ENCODE measurements at regions not wholly inside any gene's neighbourhood (a gene's known extent, or its start where the extent isn't known, plus 50 kb on each side); places are given as distances from the start of the nearest gene placed in this dataset.

GRCh38 chr13:104983601-104984000 is 1551.9 kb downstream of the EFNB2 start:
- no peak overlapping the region for H3K9ac ChIP-seq (ENCODE audit: low read length in 2 of 2)

GRCh38 chr13:104980586-104980985 is 1554.9 kb downstream of the EFNB2 start:
- Histone ChIP-seq H3K36me3 (ENCODE audit: control insufficient read depth in 2 of 2, insufficient read depth in 2 of 2, low read length in 2 of 2) (no peaks in the 10 kb centered on the region), H3K27me3 (ENCODE audit: control insufficient read depth in 1 of 2, insufficient read depth in 2 of 2, low read length in 2 of 2) (no peaks in the 10 kb centered on the region), H3K27ac (ENCODE audit: low read length) (no peak overlapping the region), H3K4me3 (ENCODE audit: low read length in 2 of 2) (no peak overlapping the region), H3K9me3 (ENCODE audit: control insufficient read depth in 2 of 2, low read length in 2 of 2) (no peaks in the 10 kb centered on the region), H3K9ac (ENCODE audit: low read length in 2 of 2) (no peak overlapping the region), H3K4me1 (ENCODE audit: control insufficient read depth, insufficient read depth, low read length) (no peaks in the 10 kb centered on the region)

More at GRCh38 chr13:104983601-104984000, 1551.9 kb downstream of the EFNB2 start:
- Histone ChIP-seq H3K4me1 (ENCODE audit: control insufficient read depth, insufficient read depth, low read length) (no peaks in the 10 kb centered on the region), H3K4me3 (ENCODE audit: low read length in 2 of 2) (no peak overlapping the region), H3K36me3 (ENCODE audit: control insufficient read depth in 2 of 2, insufficient read depth in 2 of 2, low read length in 2 of 2) (no peaks in the 10 kb centered on the region), H3K9me3 (ENCODE audit: control insufficient read depth in 2 of 2, low read length in 2 of 2) (no peaks in the 10 kb centered on the region), H3K27ac (ENCODE audit: low read length) (no peak overlapping the region), H3K27me3 (ENCODE audit: control insufficient read depth in 1 of 2, insufficient read depth in 2 of 2, low read length in 2 of 2) (no peaks in the 10 kb centered on the region)

DNA sequence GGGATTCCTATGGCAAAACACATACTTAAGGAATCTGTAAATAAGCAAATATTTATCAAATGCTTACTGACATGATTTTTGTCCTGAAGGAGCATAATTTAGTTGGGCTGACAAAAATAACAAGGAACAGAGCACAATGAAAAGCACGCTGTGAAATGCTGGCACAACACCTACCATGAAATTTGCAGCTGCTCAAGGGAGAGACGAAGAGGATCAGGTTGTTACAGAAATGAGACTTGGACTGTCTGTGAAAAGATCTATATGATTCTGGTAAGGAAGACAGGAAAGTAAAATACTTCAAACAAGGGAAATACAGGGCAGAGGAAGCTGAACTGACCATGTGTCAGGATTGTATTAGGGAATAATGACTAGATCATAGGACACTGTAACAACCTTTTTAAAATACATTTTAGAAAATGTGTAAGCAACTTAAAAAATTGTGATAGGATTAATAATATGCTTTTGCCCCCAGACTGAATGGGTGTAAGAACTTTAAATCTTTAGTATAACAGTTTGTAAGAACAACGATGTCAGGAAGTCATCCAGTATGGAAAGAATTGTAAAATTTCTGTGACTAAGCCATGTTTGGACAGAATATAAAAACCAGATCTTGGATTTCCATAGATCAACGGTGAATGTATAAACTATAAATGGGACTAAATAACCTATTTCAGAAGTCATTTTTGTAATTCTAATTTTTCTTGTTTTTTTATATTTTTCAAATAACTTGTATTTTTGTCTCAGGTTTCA is 1556.0 kb downstream of the EFNB2 start:
- Histone ChIP-seq H3K9ac (ENCODE audit: low read length in 2 of 2) (no peak overlapping the region), H3K27me3 (ENCODE audit: control insufficient read depth in 1 of 2, insufficient read depth in 2 of 2, low read length in 2 of 2) (no peaks in the 10 kb centered on the region), H3K9me3 (ENCODE audit: control insufficient read depth in 2 of 2, low read length in 2 of 2) (no peaks in the 10 kb centered on the region), H3K4me3 (ENCODE audit: low read length in 2 of 2) (no peak overlapping the region), H3K4me1 (ENCODE audit: control insufficient read depth, insufficient read depth, low read length) (no peaks in the 10 kb centered on the region), H3K36me3 (ENCODE audit: control insufficient read depth in 2 of 2, insufficient read depth in 2 of 2, low read length in 2 of 2) (no peaks in the 10 kb centered on the region), H3K27ac (ENCODE audit: low read length) (no peak overlapping the region)

DNA sequence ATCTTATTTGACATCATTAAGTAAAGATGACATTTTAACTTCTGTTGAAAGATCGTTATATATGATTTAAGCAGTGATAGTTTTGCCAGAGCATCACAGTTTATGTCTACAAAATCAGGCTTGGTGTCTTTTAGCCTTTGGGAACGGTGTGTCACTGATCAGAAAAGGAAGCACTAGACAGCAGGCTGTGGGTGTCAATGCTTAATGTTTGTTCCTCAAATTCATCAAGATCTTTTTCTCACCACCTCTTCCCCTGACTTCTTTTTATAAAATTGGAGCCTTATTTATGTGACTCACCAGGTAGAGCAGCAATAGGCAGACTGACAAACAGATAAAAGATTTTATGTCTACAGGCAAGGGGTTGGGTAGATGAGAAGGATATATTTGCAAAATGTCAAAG is 1558.5 kb downstream of the EFNB2 start:
- no peaks in the 10 kb centered on the region for H3K9me3 ChIP-seq (ENCODE audit: control insufficient read depth in 2 of 2, low read length in 2 of 2)
- H3K4me1 ChIP-seq (ENCODE audit: control insufficient read depth, insufficient read depth, low read length), result no peaks in the 10 kb centered on the region
- no peaks in the 10 kb centered on the region for H3K36me3 ChIP-seq (ENCODE audit: control insufficient read depth in 2 of 2, insufficient read depth in 2 of 2, low read length in 2 of 2)
- no peaks in the 10 kb centered on the region for H3K27me3 ChIP-seq (ENCODE audit: control insufficient read depth in 1 of 2, insufficient read depth in 2 of 2, low read length in 2 of 2)
- H3K4me3 ChIP-seq (ENCODE audit: low read length in 2 of 2), result no peak overlapping the region
- no peak overlapping the region for H3K9ac ChIP-seq (ENCODE audit: low read length in 2 of 2)
- no peak overlapping the region for H3K27ac ChIP-seq (ENCODE audit: low read length)

- no peaks in the 10 kb centered on the region for H3K9me3 ChIP-seq (ENCODE audit: control insufficient read depth in 2 of 2, low read length in 2 of 2)
- H3K27ac ChIP-seq (ENCODE audit: low read length), result no peak overlapping the region
- H3K9ac ChIP-seq (ENCODE audit: low read length in 2 of 2), result no peak overlapping the region
- H3K36me3 ChIP-seq (ENCODE audit: control insufficient read depth in 2 of 2, insufficient read depth in 2 of 2, low read length in 2 of 2), result no peaks in the 10 kb centered on the region
- H3K4me3 ChIP-seq (ENCODE audit: low read length in 2 of 2), result no peak overlapping the region
- H3K4me1 ChIP-seq (ENCODE audit: control insufficient read depth, insufficient read depth, low read length), result no peaks in the 10 kb centered on the region
- no peaks in the 10 kb centered on the region for H3K27me3 ChIP-seq (ENCODE audit: control insufficient read depth in 1 of 2, insufficient read depth in 2 of 2, low read length in 2 of 2)
These were observed 1560.2 kb downstream of the EFNB2 start for GRCh38 chr13:104975272-104975671.

DNA sequence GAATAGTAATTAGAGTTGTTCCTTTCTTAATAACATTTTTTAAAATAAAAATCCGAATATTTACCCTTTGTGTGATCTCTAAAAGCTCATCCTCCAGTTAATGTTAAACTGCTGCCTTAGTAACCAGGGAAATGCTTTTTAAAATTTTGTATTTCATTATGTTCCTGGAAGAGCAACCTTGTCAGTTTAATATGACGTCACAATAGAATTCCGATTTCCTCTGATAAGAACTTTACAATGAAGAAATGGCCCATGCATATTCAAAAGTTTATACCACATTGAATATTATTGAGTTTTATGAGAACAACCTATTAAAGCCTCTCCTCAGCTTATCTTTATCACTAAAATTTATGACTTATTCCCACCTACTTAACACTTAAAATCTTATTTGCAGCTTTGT is 1566.6 kb downstream of the EFNB2 start:
- Histone ChIP-seq H3K36me3 (ENCODE audit: control insufficient read depth in 2 of 2, insufficient read depth in 2 of 2, low read length in 2 of 2) (no peaks in the 10 kb centered on the region), H3K27me3 (ENCODE audit: control insufficient read depth in 1 of 2, insufficient read depth in 2 of 2, low read length in 2 of 2) (no peaks in the 10 kb centered on the region), H3K4me3 (ENCODE audit: low read length in 2 of 2) (no peak overlapping the region), H3K27ac (ENCODE audit: low read length) (no peak overlapping the region), H3K9me3 (ENCODE audit: control insufficient read depth in 2 of 2, low read length in 2 of 2) (no peaks in the 10 kb centered on the region), H3K9ac (ENCODE audit: low read length in 2 of 2) (no peak overlapping the region), H3K4me1 (ENCODE audit: control insufficient read depth, insufficient read depth, low read length) (no peaks in the 10 kb centered on the region)

- H3K27ac ChIP-seq (ENCODE audit: low read length), result no peak overlapping the region
- H3K36me3 ChIP-seq (ENCODE audit: control insufficient read depth in 2 of 2, insufficient read depth in 2 of 2, low read length in 2 of 2), result no peaks in the 10 kb centered on the region
- no peaks in the 10 kb centered on the region for H3K9me3 ChIP-seq (ENCODE audit: control insufficient read depth in 2 of 2, low read length in 2 of 2)
- H3K9ac ChIP-seq (ENCODE audit: low read length in 2 of 2), result no peak overlapping the region
- no peaks in the 10 kb centered on the region for H3K4me1 ChIP-seq (ENCODE audit: control insufficient read depth, insufficient read depth, low read length)
- no peak overlapping the region for H3K4me3 ChIP-seq (ENCODE audit: low read length in 2 of 2)
- no peaks in the 10 kb centered on the region for H3K27me3 ChIP-seq (ENCODE audit: control insufficient read depth in 1 of 2, insufficient read depth in 2 of 2, low read length in 2 of 2)
These were observed 1567.4 kb downstream of the EFNB2 start for GRCh38 chr13:104967836-104968630.

DNA sequence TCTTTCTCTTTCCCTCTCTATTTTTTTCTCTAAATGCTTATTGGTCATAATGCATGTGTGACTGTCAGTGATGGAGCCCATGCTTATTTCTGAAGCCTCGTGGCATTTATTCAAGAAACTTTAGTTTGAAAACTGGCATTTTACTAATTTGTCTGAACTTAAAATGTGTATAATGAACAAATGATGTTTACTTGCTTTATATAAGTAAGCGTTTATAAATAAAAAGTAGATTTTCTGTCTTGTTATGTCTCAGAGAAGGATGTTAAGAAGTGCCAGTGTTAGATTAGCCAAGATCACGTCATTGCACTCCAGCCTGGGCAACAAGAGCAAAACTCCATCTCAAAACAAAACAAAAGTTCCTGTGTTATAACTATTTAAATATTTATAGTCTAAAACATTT is 1568.1 kb downstream of the EFNB2 start:
- Histone ChIP-seq H3K4me3 (ENCODE audit: low read length in 2 of 2) (no peak overlapping the region), H3K36me3 (ENCODE audit: control insufficient read depth in 2 of 2, insufficient read depth in 2 of 2, low read length in 2 of 2) (no peaks in the 10 kb centered on the region), H3K9me3 (ENCODE audit: control insufficient read depth in 2 of 2, low read length in 2 of 2) (no peaks in the 10 kb centered on the region), H3K27ac (ENCODE audit: low read length) (no peak overlapping the region), H3K9ac (ENCODE audit: low read length in 2 of 2) (no peak overlapping the region), H3K27me3 (ENCODE audit: control insufficient read depth in 1 of 2, insufficient read depth in 2 of 2, low read length in 2 of 2) (no peaks in the 10 kb centered on the region), H3K4me1 (ENCODE audit: control insufficient read depth, insufficient read depth, low read length) (no peaks in the 10 kb centered on the region)

DNA sequence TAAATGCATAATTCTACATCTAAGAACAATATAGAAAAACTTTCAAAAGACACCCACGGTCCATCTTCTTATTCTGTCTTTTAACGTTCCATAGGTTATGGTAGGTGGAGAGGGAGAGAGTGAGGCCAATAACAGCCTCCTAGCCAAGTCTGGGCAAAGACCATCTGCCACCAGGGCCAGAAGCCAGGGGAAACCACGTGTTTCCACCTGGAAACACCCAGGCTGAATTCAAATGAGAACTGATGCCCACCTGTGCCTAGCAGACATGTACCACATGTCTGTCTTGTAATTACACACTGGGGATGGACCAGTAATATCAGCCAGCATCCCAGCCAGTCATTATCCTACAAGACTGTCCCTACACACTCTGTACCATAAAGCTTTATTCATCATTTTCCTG is 1573.1 kb downstream of the EFNB2 start:
- H3K27me3 ChIP-seq (ENCODE audit: control insufficient read depth in 1 of 2, insufficient read depth in 2 of 2, low read length in 2 of 2), result no peaks in the 10 kb centered on the region
- no peaks in the 10 kb centered on the region for H3K4me1 ChIP-seq (ENCODE audit: control insufficient read depth, insufficient read depth, low read length)
- H3K4me3 ChIP-seq (ENCODE audit: low read length in 2 of 2), result no peak overlapping the region
- H3K9ac ChIP-seq (ENCODE audit: low read length in 2 of 2), result no peak overlapping the region
- H3K9me3 ChIP-seq (ENCODE audit: control insufficient read depth in 2 of 2, low read length in 2 of 2), result no peaks in the 10 kb centered on the region
- no peaks in the 10 kb centered on the region for H3K36me3 ChIP-seq (ENCODE audit: control insufficient read depth in 2 of 2, insufficient read depth in 2 of 2, low read length in 2 of 2)
- H3K27ac ChIP-seq (ENCODE audit: low read length), result no peak overlapping the region

GRCh38 chr13:104961246-104961645 is 1574.2 kb downstream of the EFNB2 start:
- Histone ChIP-seq H3K4me3 (ENCODE audit: low read length in 2 of 2) (no peak overlapping the region), H3K9ac (ENCODE audit: low read length in 2 of 2) (no peak overlapping the region), H3K27me3 (ENCODE audit: control insufficient read depth in 1 of 2, insufficient read depth in 2 of 2, low read length in 2 of 2) (no peaks in the 10 kb centered on the region), H3K4me1 (ENCODE audit: control insufficient read depth, insufficient read depth, low read length) (no peaks in the 10 kb centered on the region), H3K36me3 (ENCODE audit: control insufficient read depth in 2 of 2, insufficient read depth in 2 of 2, low read length in 2 of 2) (no peaks in the 10 kb centered on the region), H3K9me3 (ENCODE audit: control insufficient read depth in 2 of 2, low read length in 2 of 2) (no peaks in the 10 kb centered on the region), H3K27ac (ENCODE audit: low read length) (no peak overlapping the region)

DNA sequence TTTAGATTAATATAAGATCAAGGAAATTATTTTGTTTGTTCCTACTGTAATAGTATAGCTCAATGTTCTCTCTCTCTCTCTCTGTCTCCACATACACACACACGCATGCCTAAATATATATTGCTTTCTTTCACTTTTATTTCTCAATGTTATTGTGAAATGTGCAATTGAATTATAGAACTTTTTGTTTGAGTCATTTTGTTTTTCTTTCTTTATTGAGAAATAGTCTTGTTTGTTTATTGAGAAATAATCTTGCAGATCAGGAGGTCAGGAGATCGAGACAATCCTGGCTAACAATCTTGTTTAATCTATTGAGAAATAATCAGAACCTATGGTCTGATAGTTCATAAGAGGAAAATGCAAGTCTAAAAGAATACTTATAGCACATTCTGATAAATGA is 1581.3 kb downstream of the EFNB2 start:
- Histone ChIP-seq H3K36me3 (ENCODE audit: control insufficient read depth in 2 of 2, insufficient read depth in 2 of 2, low read length in 2 of 2) (no peaks in the 10 kb centered on the region), H3K9ac (ENCODE audit: low read length in 2 of 2) (no peak overlapping the region), H3K27me3 (ENCODE audit: control insufficient read depth in 1 of 2, insufficient read depth in 2 of 2, low read length in 2 of 2) (no peaks in the 10 kb centered on the region), H3K4me3 (ENCODE audit: low read length in 2 of 2) (no peak overlapping the region), H3K27ac (ENCODE audit: low read length) (no peak overlapping the region), H3K4me1 (ENCODE audit: control insufficient read depth, insufficient read depth, low read length) (no peaks in the 10 kb centered on the region), H3K9me3 (ENCODE audit: control insufficient read depth in 2 of 2, low read length in 2 of 2) (no peaks in the 10 kb centered on the region)
